Non-pigmented ciliary epithelial cell (primary cell): ENCODE measurements at regions not wholly inside any gene's neighbourhood (a gene's known extent, or its start where the extent isn't known, plus 50 kb on each side); places are given as distances from the start of the nearest gene placed in this dataset.
"Not testable (repeated sequence)": the region's sequence is repeated elsewhere in the genome, so short reads cannot be mapped to it uniquely, and the experiment has no call there.

Experiments used
- DNase-seq: peaks from one replicate; pipeline ENCODE4 v3.0.0-alpha.2; 2010; ENCODE audit warnings: low read depth

- DNase-seq: no peak
Measured at GRCh38 chr6:20263059-20263458, 50.8 kb upstream of the MBOAT1 start.

GRCh38 chr6:20265842-20266241, 53.6 kb upstream of the MBOAT1 start:
- DNase-seq: no peak

GRCh38 chr6:20266851-20267608, 54.8 kb upstream of the MBOAT1 start:
- no peak for DNase-seq

- no peak for DNase-seq
Measured at GRCh38 chr6:20269181-20269580, 56.9 kb upstream of the MBOAT1 start.

- no peak for DNase-seq
Measured at GRCh38 chr6:20271818-20272217, 59.5 kb upstream of the MBOAT1 start.

- no peak for DNase-seq
Measured at GRCh38 chr6:20274137-20274536, 61.9 kb upstream of the MBOAT1 start.

- DNase-seq: not testable (repeated sequence)
Measured at GRCh38 chr6:20275837-20276236, 63.6 kb upstream of the MBOAT1 start.

- DNase-seq: not testable (repeated sequence)
Measured at GRCh38 chr6:20277724-20278123, 65.5 kb upstream of the MBOAT1 start.

- DNase-seq: no peak
Measured at GRCh38 chr6:20279051-20279450, 66.8 kb upstream of the MBOAT1 start.

- DNase-seq: no peak
Measured at GRCh38 chr6:20279608-20280287, 67.5 kb upstream of the MBOAT1 start.

GRCh38 chr6:20280288-20280621, 68.0 kb upstream of the MBOAT1 start:
- DNase-seq: no peak

GRCh38 chr6:20284672-20285071, 72.4 kb upstream of the MBOAT1 start:
- no peak for DNase-seq

- DNase-seq: no peak
Measured at GRCh38 chr6:20286968-20287565, 74.8 kb upstream of the MBOAT1 start.

- DNase-seq: peak; percentile 58
Measured at GRCh38 chr6:20291764-20292580, 79.7 kb upstream of the MBOAT1 start.

- no peak for DNase-seq
Measured at GRCh38 chr6:20292905-20293304, 80.6 kb upstream of the MBOAT1 start.

GRCh38 chr6:20301256-20301655, 89.0 kb upstream of the MBOAT1 start:
- DNase-seq: no peak

GRCh38 chr6:20302168-20302567, 89.9 kb upstream of the MBOAT1 start:
- no peak for DNase-seq

- DNase-seq: peak; percentile 34
Measured at GRCh38 chr6:20302702-20303251, 90.5 kb upstream of the MBOAT1 start.

- DNase-seq: no peak
Measured at GRCh38 chr6:20306491-20306890, 94.2 kb upstream of the MBOAT1 start.

- no peak for DNase-seq
Measured at GRCh38 chr6:20309186-20309585, 92.5 kb upstream of the E2F3 start.

- no peak for DNase-seq
Measured at GRCh38 chr6:20310185-20310584, 91.5 kb upstream of the E2F3 start.

- DNase-seq: no peak
Measured at GRCh38 chr6:20312606-20313005, 89.1 kb upstream of the E2F3 start.
